RWPE2 (cell line): ENCODE measurements at regions not wholly inside any gene's neighbourhood (a gene's known extent, or its start where the extent isn't known, plus 50 kb on each side); places are given as distances from the start of the nearest gene placed in this dataset.

Experiments
- ATAC-seq: fragments of 200-7000 bp; cut with Tn5 transposase; 3 replicates; pipeline ENCODE4 v1.9.1; 2021; ENCODE audit warnings: low read depth
- DNase-seq: peaks from one replicate; pipeline ENCODE4 v3.0.0-alpha.2; 2020; ENCODE audit warnings: low spot score
- H3K27ac ChIP-seq: fragments of 450-650 bp; 2 replicates; pipeline ENCODE4 v1.5.1; 2017; ENCODE audit warnings: mild to moderate bottlenecking; ENCODE audit not compliant: poor library complexity, severe bottlenecking
- H3K27me3 ChIP-seq: fragments of 250-450 bp; sonication (Bioruptor Pico); 2 replicates; pipeline ENCODE4 v1.5.1; 2021; ENCODE audit warnings: mild to moderate bottlenecking, moderate library complexity; ENCODE audit not compliant: insufficient read depth, poor library complexity, severe bottlenecking
- H3K36me3 ChIP-seq: fragments of 250-450 bp; sonication (Bioruptor Pico); 2 replicates; pipeline ENCODE4 v1.5.1; 2020; ENCODE audit warnings: low read depth, mild to moderate bottlenecking, moderate library complexity
- H3K4me1 ChIP-seq: fragments of 250-450 bp; sonication (Bioruptor Pico); 2 replicates; pipeline ENCODE4 v1.5.1; 2021; ENCODE audit warnings: mild to moderate bottlenecking, moderate library complexity; ENCODE audit not compliant: insufficient read depth, poor library complexity, severe bottlenecking
- H3K4me3 ChIP-seq: fragments of 250-450 bp; sonication (Bioruptor Pico); 2 replicates; pipeline ENCODE4 v1.5.1; 2021; ENCODE audit warnings: mild to moderate bottlenecking, moderate library complexity; ENCODE audit not compliant: severe bottlenecking
- H3K9me3 ChIP-seq: fragments of 250-450 bp; sonication (Bioruptor Pico); 2 replicates; pipeline ENCODE4 v1.5.1; 2021; ENCODE audit warnings: mild to moderate bottlenecking, moderate library complexity; ENCODE audit not compliant: severe bottlenecking
- CTCF ChIP-seq: fragments of 450-650 bp; IDR thresholded peaks from one replicate; pipeline ENCODE4 v1.5.1; 2017; ENCODE audit warnings: mild to moderate bottlenecking, moderate library complexity; ENCODE audit not compliant: poor library complexity, severe bottlenecking

GRCh38 chr11:112526699-112527416, 266.2 kb upstream of the PLET1 start:
- Histone ChIP-seq H3K36me3 (no peaks in the 10 kb centered on the region), H3K27ac (no peak overlapping the region), H3K9me3 (no peaks in the 10 kb centered on the region), H3K4me3 (no peak overlapping the region), H3K27me3 (no peaks in the 10 kb centered on the region), H3K4me1 (no peaks in the 10 kb centered on the region)
- TF ChIP-seq CTCF = no peak
- no peak for DNase-seq
- peak; percentile 70 for ATAC-seq

GRCh38 chr11:112529071-112529470, 268.4 kb upstream of the PLET1 start:
- ATAC-seq (no peak), DNase-seq (no peak)

GRCh38 chr11:112532506-112532905, 271.8 kb upstream of the PLET1 start:
- H3K27me3 ChIP-seq = no peaks in the 10 kb centered on the region
- H3K36me3 ChIP-seq = no peaks in the 10 kb centered on the region
- DNase-seq = no peak
- H3K27ac ChIP-seq = no peak overlapping the region
- H3K9me3 ChIP-seq = no peaks in the 10 kb centered on the region
- no peak for TF ChIP-seq CTCF
- H3K4me1 ChIP-seq = peaks cover under 1% of the 10 kb centered on the region
- ATAC-seq = no peak
- no peak overlapping the region for H3K4me3 ChIP-seq

More at GRCh38 chr11:112529071-112529470, 268.4 kb upstream of the PLET1 start:
- no peak overlapping the region for H3K4me3 ChIP-seq
- H3K9me3 ChIP-seq = no peaks in the 10 kb centered on the region
- H3K27ac ChIP-seq = no peak overlapping the region
- no peaks in the 10 kb centered on the region for H3K4me1 ChIP-seq
- TF ChIP-seq CTCF = no peak
- H3K36me3 ChIP-seq = no peaks in the 10 kb centered on the region
- H3K27me3 ChIP-seq = no peaks in the 10 kb centered on the region

- DNase-seq (no peak), ATAC-seq (no peak)
- peaks cover 10% of the 10 kb centered on the region for H3K4me1 ChIP-seq
- no peaks in the 10 kb centered on the region for H3K27me3 ChIP-seq
- TF ChIP-seq CTCF = no peak
- H3K9me3 ChIP-seq = no peaks in the 10 kb centered on the region
- no peaks in the 10 kb centered on the region for H3K36me3 ChIP-seq
- H3K4me3 ChIP-seq = no peak overlapping the region
- H3K27ac ChIP-seq = no peak overlapping the region
Observed at GRCh38 chr11:112533682-112534081, 273.0 kb upstream of the PLET1 start.

- Histone ChIP-seq H3K4me1 (peaks cover 10% of the 10 kb centered on the region), H3K4me3 (no peak overlapping the region), H3K36me3 (no peaks in the 10 kb centered on the region), H3K27me3 (no peaks in the 10 kb centered on the region), H3K9me3 (no peaks in the 10 kb centered on the region), H3K27ac (no peak overlapping the region)
- TF ChIP-seq CTCF = no peak
- DNase-seq (no peak), ATAC-seq (no peak)
Observed at GRCh38 chr11:112534208-112534607, 273.5 kb upstream of the PLET1 start.
